GM20000 (cell line): ENCODE measurements at regions not wholly inside any gene's neighbourhood (a gene's known extent, or its start where the extent isn't known, plus 50 kb on each side); places are given as distances from the start of the nearest gene placed in this dataset.

Experiments used
- DNase-seq: peaks from one replicate; pipeline ENCODE4 v3.0.0; 2012; ENCODE audit warnings: low spot score
- TF ChIP-seq, protein P1 (sequence below): IDR thresholded peaks from 2 replicates; pipeline ENCODE4 v1.5.1; 2012; ENCODE audit warnings: mild to moderate bottlenecking, control low read depth; ENCODE audit errors: extremely low read depth, missing control alignments

DNA sequence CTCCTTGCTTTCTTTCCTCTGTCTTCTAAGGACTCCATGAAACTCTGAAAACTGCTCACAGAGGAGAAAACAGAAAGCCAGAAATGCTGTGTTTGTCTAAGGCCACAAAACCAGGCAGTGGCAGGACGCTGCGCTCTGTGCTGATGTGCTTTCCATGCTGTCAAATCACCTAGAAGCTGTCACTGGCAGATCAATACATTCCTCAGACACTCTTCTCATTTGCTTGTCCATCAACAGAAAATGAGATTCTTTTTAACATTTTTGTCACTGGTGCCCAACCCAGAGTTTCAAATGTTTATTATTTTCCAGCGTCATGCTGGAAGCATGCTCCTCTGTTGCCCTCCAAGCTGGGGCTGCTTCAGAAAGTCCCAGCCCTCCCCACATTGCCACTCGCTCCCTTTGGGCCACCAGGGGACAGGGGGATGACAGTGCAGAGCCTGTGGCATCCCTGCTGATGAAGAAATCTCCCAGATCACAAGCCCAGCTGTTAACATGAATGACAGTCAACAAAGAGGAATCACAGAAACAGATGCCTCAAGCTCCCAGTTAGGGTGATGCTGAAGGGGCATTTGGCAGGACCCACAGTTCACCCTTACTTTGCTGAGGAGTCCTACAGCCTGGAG lies 117.5 kb upstream of the MEIS1 start:
- TF ChIP-seq, protein P1, sequence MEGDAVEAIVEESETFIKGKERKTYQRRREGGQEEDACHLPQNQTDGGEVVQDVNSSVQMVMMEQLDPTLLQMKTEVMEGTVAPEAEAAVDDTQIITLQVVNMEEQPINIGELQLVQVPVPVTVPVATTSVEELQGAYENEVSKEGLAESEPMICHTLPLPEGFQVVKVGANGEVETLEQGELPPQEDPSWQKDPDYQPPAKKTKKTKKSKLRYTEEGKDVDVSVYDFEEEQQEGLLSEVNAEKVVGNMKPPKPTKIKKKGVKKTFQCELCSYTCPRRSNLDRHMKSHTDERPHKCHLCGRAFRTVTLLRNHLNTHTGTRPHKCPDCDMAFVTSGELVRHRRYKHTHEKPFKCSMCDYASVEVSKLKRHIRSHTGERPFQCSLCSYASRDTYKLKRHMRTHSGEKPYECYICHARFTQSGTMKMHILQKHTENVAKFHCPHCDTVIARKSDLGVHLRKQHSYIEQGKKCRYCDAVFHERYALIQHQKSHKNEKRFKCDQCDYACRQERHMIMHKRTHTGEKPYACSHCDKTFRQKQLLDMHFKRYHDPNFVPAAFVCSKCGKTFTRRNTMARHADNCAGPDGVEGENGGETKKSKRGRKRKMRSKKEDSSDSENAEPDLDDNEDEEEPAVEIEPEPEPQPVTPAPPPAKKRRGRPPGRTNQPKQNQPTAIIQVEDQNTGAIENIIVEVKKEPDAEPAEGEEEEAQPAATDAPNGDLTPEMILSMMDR: no peak
- DNase-seq: no peak

- DNase-seq: no peak
- TF ChIP-seq, protein P1: no peak
Measured at GRCh38 chr2:66306483-66306882, 128.4 kb upstream of the MEIS1 start.

GRCh38 chr2:66305718-66306117 lies 129.2 kb upstream of the MEIS1 start:
- TF ChIP-seq, protein P1: no peak
- no peak for DNase-seq

- TF ChIP-seq, protein P1: no peak
- DNase-seq: no peak
Measured at GRCh38 chr2:66303471-66303870, 131.5 kb upstream of the MEIS1 start.

- DNase-seq: no peak
- TF ChIP-seq, protein P1: no peak
Measured at GRCh38 chr2:66301767-66302140, 133.2 kb upstream of the MEIS1 start.

DNA sequence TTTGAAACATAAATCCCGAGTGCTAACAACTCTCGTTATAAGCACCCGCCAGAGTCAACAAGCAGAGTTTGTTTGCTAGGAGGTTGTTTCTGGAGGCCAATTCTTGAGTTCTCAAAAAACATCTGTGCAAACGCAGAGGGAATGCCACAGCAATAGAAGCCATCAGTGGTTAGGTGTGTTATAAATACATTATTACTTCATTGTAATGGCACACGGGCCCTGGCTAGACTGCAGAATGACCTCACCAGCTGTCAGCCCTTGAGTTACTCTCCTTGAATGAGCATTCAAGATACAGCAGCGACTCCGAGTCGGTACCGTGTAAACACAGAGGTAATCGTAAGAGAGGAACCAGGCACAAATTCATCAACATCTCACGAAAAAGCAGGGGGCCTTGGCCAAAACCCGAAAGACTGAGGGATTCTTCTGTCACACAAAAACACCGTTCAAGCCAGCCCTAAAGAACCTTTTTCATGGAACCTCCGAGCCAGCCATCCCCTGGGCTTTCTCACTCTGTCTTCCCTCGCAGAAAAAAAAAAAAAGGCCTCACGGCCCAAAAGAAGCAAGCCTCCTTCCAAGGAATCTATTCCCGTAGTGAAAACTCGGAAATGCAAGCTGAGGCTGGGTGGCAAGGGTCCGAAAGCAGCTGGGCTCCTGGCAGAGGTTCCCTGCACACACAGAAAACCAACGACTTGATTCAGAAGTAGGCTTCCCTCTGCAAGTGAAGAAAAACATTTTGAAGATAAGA lies 133.7 kb upstream of the MEIS1 start:
- no peak for DNase-seq
- TF ChIP-seq, protein P1: no peak

GRCh38 chr2:66283787-66284186 lies 151.1 kb upstream of the MEIS1 start:
- TF ChIP-seq, protein P1: no peak
- DNase-seq: no peak
